H1 (cell line): ENCODE measurements at regions not wholly inside any gene's neighbourhood (a gene's known extent, or its start where the extent isn't known, plus 50 kb on each side); places are given as distances from the start of the nearest gene placed in this dataset.

ENCODE experiments used
- CTCF ChIA-PET: fragments of 300-600 bp; sonication (Branson Sonifier 250); formaldehyde crosslinking; loops from one replicate; lab custom pipeline; 2021; ENCODE audit not compliant: partially characterized antibody; lab: Charles Lee
- POLR2A ChIA-PET: fragments of 300-600 bp; sonication (Branson Sonifier 250); formaldehyde crosslinking; loops from one replicate; lab custom pipeline; 2021; ENCODE audit warnings: inconsistent platforms; ENCODE audit not compliant: partially characterized antibody; lab: Charles Lee
- DNase-seq, 2 experiments: peaks; one replicate each; pipeline versions ENCODE4 v3.0.0 to v3.0.0-alpha.2; 2010 to 2022; ENCODE audit warnings: low spot score in 2 of 2, low read depth in 1 of 2, mixed read lengths in 1 of 2
- FAIRE-seq: peaks from 2 replicates; lab custom pipeline; 2011; peaks lifted over from hg19 to GRCh38; lab: Jason Lieb, UNC
- H2AFZ ChIP-seq: 2 replicates; pipeline ENCODE4 v1.8.1; 2012; ENCODE audit warnings: low read length, inconsistent platforms
- H2AK5ac ChIP-seq: 2 replicates; pipeline ENCODE4 v1.6.1; 2013; ENCODE audit warnings: low read depth, low read length
- H2BK120ac ChIP-seq: replicated peaks from 2 replicates; pipeline ENCODE3; 2013; ENCODE audit warnings: low read depth, low read length, inconsistent platforms
- H2BK12ac ChIP-seq: 2 replicates; pipeline ENCODE4 v1.6.1; 2013; ENCODE audit warnings: low read depth, low read length
- H2BK15ac ChIP-seq: 2 replicates; pipeline ENCODE4 v1.6.1; 2013; ENCODE audit warnings: low read length
- H2BK20ac ChIP-seq: 2 replicates; pipeline ENCODE4 v1.6.1; 2013; ENCODE audit warnings: low read length
- H2BK5ac ChIP-seq: 2 replicates; pipeline ENCODE4 v1.6.1; 2013; ENCODE audit warnings: low read depth, low read length
- H3K14ac ChIP-seq: 2 replicates; pipeline ENCODE4 v1.6.1; 2013; ENCODE audit warnings: inconsistent platforms; ENCODE audit not compliant: insufficient read length
- H3K18ac ChIP-seq: 2 replicates; pipeline ENCODE4 v1.6.1; 2013; ENCODE audit warnings: low read length; ENCODE audit errors: extremely low read depth
- H3K23ac ChIP-seq: 2 replicates; pipeline ENCODE4 v1.6.1; 2013; ENCODE audit warnings: inconsistent platforms; ENCODE audit not compliant: insufficient read length
- H3K23me2 ChIP-seq: 2 replicates; pipeline ENCODE4 v1.6.1; 2013; ENCODE audit warnings: low read depth, low read length
- H3K27ac ChIP-seq: 2 replicates; pipeline ENCODE4 v1.6.1; 2011; ENCODE audit warnings: low read depth, low read length, inconsistent platforms
- H3K27me3 ChIP-seq, 4 experiments: replicated peaks in 1 of 4; 1 replicate in 1 of 4; 2 replicates in 3 of 4; pipeline versions ENCODE4 v1.6.1 to v1.8.1; 2011 to 2013; ENCODE audit warnings: low read length in 3 of 4, mild to moderate bottlenecking in 3 of 4, inconsistent platforms in 2 of 4, mixed read lengths in 2 of 4, moderate library complexity in 1 of 4; ENCODE audit not compliant: control insufficient read depth in 3 of 4, insufficient read depth in 3 of 4; ENCODE audit errors: extremely low read depth in 1 of 4
- H3K36me3 ChIP-seq, 4 experiments: 2 replicates each; pipeline versions ENCODE4 v1.6.1 to v1.8.1; 2011 to 2013; ENCODE audit warnings: mild to moderate bottlenecking in 4 of 4, low read length in 3 of 4, moderate library complexity in 2 of 4, control low read depth in 1 of 4, inconsistent platforms in 1 of 4; ENCODE audit not compliant: insufficient read depth in 4 of 4, control insufficient read depth in 2 of 4
- H3K4ac ChIP-seq: replicated peaks from 2 replicates; pipeline ENCODE3; 2013; ENCODE audit warnings: low read length, low read depth, mixed read lengths, inconsistent platforms; ENCODE audit not compliant: insufficient read length
- H3K4me1 ChIP-seq, 4 experiments: replicated peaks in 1 of 4; 1 replicate in 1 of 4; 2 replicates in 3 of 4; pipeline versions ENCODE4 v1.6.1 to v1.8.1; 2011 to 2013; ENCODE audit warnings: low read length in 3 of 4, inconsistent platforms in 2 of 4, mixed read lengths in 1 of 4; ENCODE audit not compliant: insufficient read depth in 4 of 4, control insufficient read depth in 3 of 4
- H3K4me2 ChIP-seq, 2 experiments: 2 replicates each; pipeline versions ENCODE4 v1.6.1 to v1.8.1; 2011 to 2013; ENCODE audit warnings: low read depth in 2 of 2, low read length in 2 of 2, control low read depth in 1 of 2, inconsistent platforms in 1 of 2, mild to moderate bottlenecking in 1 of 2; ENCODE audit not compliant: insufficient read depth in 1 of 2
- H3K4me3 ChIP-seq, 4 experiments: fragments of 200-600, 300-600 bp in 1 of 4; sonication (generic), shearing (Covaris generic), sonication (Bioruptor Twin) in 1 of 4; 2 replicates each; pipeline versions ENCODE4 v1.5.1 to v1.8.1; 2011 to 2016; ENCODE audit warnings: low read length in 4 of 4, low read depth in 3 of 4, control low read depth in 2 of 4, inconsistent platforms in 2 of 4, mild to moderate bottlenecking in 2 of 4, mixed read lengths in 1 of 4, moderate library complexity in 1 of 4; ENCODE audit not compliant: insufficient read depth in 2 of 4; ENCODE audit errors: extremely low read depth in 1 of 4
- H3K56ac ChIP-seq: replicated peaks from 2 replicates; pipeline ENCODE3; 2013; ENCODE audit warnings: low read depth, mild to moderate bottlenecking, mixed read lengths, low read length, inconsistent platforms; ENCODE audit not compliant: insufficient read length
- H3K79me1 ChIP-seq: 2 replicates; pipeline ENCODE4 v1.6.1; 2013; ENCODE audit warnings: low read depth, low read length, control low read depth
- H3K79me2 ChIP-seq, 2 experiments: 2 replicates each; pipeline versions ENCODE4 v1.6.1 to v1.8.1; 2012 to 2013; ENCODE audit warnings: low read length in 2 of 2, mild to moderate bottlenecking in 2 of 2, inconsistent platforms in 1 of 2; ENCODE audit not compliant: insufficient read depth in 2 of 2, control insufficient read depth in 1 of 2
- H3K9ac ChIP-seq, 4 experiments: replicated peaks in 1 of 4; 1 replicate in 1 of 4; 2 replicates in 3 of 4; pipeline versions ENCODE4 v1.6.1 to v1.8.1; 2011 to 2013; ENCODE audit warnings: low read depth in 3 of 4, low read length in 3 of 4, control low read depth in 2 of 4, mild to moderate bottlenecking in 2 of 4, moderate library complexity in 2 of 4, inconsistent platforms in 1 of 4; ENCODE audit errors: extremely low read depth in 1 of 4
- H3K9me3 ChIP-seq, 2 experiments: 2 replicates each; pipeline versions ENCODE4 v1.6.1 to v1.8.1; 2012 to 2013; ENCODE audit warnings: mild to moderate bottlenecking in 2 of 2, moderate library complexity in 2 of 2, control low read depth in 1 of 2, inconsistent platforms in 1 of 2, low read depth in 1 of 2, low read length in 1 of 2, mixed read lengths in 1 of 2; ENCODE audit not compliant: insufficient read depth in 2 of 2
- H4K20me1 ChIP-seq, 2 experiments: replicated peaks in 1 of 2; 2 replicates each; pipeline versions ENCODE3 to v1.8.1; 2011 to 2013; ENCODE audit warnings: inconsistent platforms in 2 of 2, low read length in 2 of 2, mild to moderate bottlenecking in 1 of 2; ENCODE audit not compliant: insufficient read depth in 2 of 2, control insufficient read depth in 1 of 2
- H4K5ac ChIP-seq: 2 replicates; pipeline ENCODE4 v1.6.1; 2013; ENCODE audit warnings: low read length, low read depth, mixed read lengths, inconsistent platforms; ENCODE audit not compliant: insufficient read length
- H4K8ac ChIP-seq: 2 replicates; pipeline ENCODE4 v1.8.0; 2013; ENCODE audit warnings: mild to moderate bottlenecking, moderate library complexity, low read length, inconsistent platforms; ENCODE audit not compliant: insufficient read depth; ENCODE audit errors: extremely low read depth
- H4K91ac ChIP-seq: replicated peaks from 2 replicates; pipeline ENCODE3; 2013; ENCODE audit warnings: low read length, mixed read lengths, inconsistent platforms; ENCODE audit not compliant: insufficient read length
- CHD2 ChIP-seq: IDR thresholded peaks from 2 replicates; pipeline ENCODE4 v1.6.1; 2012; ENCODE audit warnings: low read length, improper control_type of control experiment
- E2F6 ChIP-seq: IDR thresholded peaks from 2 replicates; pipeline ENCODE4 v1.6.1; 2012; ENCODE audit warnings: inconsistent platforms
- RAD21 ChIP-seq, 2 experiments: IDR thresholded peaks in 1 of 2; conservative IDR thresholded peaks in 1 of 2; 2 replicates each; pipeline ENCODE4 v1.6.1; 2011; ENCODE audit warnings: low read depth in 2 of 2, low read length in 2 of 2, improper control_type of control experiment in 1 of 2, inconsistent platforms in 1 of 2, mild to moderate bottlenecking in 1 of 2, moderate library complexity in 1 of 2

- Histone ChIP-seq H2BK5ac (no peak overlapping the region), H3K27me3 (no peaks in the 10 kb centered on the region), H4K5ac (no peak overlapping the region), H3K4me1 (no peaks in the 10 kb centered on the region), H4K91ac (no peak overlapping the region), H2AK5ac (no peak overlapping the region), H3K9ac (no peak overlapping the region), H3K79me1 (no peaks in the 10 kb centered on the region), H3K36me3 (no peaks in the 10 kb centered on the region), H3K27ac (no peak overlapping the region), H3K4ac (no peak overlapping the region), H3K9me3 (no peaks in the 10 kb centered on the region; a peak in 1 of 4 replicates), H3K4me2 (no peak overlapping the region), H3K18ac (no peak overlapping the region), H4K8ac (no peak overlapping the region), H2BK120ac (no peak overlapping the region), H3K23ac (no peak overlapping the region), H2BK20ac (no peak overlapping the region), H4K20me1 (no peaks in the 10 kb centered on the region), H3K79me2 (no peaks in the 10 kb centered on the region), H3K4me3 (no peak overlapping the region), H3K23me2 (no peaks in the 10 kb centered on the region), H3K56ac (no peak overlapping the region), H2AFZ (no peak overlapping the region), H3K14ac (no peak overlapping the region), H2BK15ac (no peak overlapping the region), H2BK12ac (no peak overlapping the region)
- ChIA-PET CTCF (interaction anchor here (1.1 to 1.3 kb wide), 3 partner anchors 12 to 479 kb away, joined by 3 to 6 read pairs (median 3); no protein-coding TSS in a partner anchor), POLR2A (interaction anchor here (0.7 kb wide), 1 partner anchor 87 kb away, joined by 3 read pairs; no protein-coding TSS in a partner anchor)
- DNase-seq (no peak), FAIRE-seq (no peak)
- TF ChIP-seq CHD2, result no peak
- TF ChIP-seq RAD21 (IDR thresholded peaks at IDR 0.05 in 1 of 2, conservative IDR thresholded peaks at IDR 0.05 in 1 of 2; ENCODE audit: low read depth in 2 of 2, low read length in 2 of 2), result no peak
- no peak for TF ChIP-seq E2F6
These were observed 88.8 kb upstream of the ABI3BP start for GRCh38 chr3:101081999-101082398.
